GM19238 (cell line): ENCODE measurements at regions not wholly inside any gene's neighbourhood (a gene's known extent, or its start where the extent isn't known, plus 50 kb on each side); places are given as distances from the start of the nearest gene placed in this dataset.

Source experiments
- DNase-seq: peaks from one replicate; pipeline ENCODE4 v3.0.0; 2011; ENCODE audit warnings: low spot score; ENCODE audit not compliant: insufficient read length

DNA sequence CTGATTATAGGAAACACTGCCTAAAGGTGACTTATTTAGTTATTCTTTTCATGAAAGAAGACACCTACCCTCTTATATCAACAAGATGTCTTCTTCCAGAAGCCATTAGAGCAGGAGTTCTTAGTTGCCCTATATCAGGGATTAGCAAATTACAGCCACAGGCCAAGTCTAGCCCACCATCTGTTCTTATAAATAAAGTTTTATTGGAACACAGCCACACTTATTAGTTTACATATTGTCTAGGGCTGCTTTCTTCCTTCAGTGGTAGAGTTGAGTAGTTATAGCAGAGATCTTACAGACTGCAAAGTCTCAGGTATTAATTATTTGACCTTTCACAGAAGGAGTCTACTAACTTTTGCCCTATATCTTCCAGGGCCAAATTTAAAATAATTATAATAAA, 157.2 kb upstream of the NOCT start:
- no peak for DNase-seq

DNA sequence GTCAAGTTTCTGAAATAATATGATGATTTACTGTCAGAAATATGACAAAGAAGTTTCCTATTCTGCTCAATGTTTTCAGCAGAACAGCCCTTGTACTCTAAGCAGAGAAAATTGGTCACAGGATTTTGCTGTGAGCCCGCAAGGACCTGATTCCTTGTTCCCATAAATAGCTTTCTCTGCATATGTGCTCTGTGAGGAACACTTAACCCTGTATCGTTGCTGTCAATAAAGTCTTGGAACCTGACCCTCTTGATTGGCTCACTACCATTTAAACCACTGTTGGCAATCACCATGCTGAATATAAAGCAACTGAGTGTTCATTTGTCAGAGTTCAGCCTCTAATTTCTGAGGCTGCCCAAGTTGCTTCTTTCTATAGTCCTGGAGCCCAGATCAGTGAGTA, 158.2 kb upstream of the NOCT start:
- DNase-seq: no peak

DNA sequence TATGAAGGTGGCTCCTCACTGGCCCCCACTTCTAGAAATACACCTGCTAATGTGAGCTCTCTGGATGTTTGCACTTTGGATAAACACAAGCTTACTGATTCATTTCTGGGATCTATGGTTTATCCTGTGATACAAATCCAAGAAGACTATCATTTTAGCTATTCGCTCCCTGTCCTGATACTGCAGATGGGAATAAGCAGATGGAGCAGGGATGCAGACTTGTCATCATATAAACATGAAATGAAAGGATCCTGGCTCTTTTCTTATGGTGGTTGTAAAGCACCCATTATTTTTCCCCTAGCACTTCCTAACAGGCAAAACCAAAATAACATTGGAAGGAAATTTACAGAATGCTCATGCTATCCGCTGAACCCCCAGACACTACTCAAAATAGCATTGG, 162.9 kb upstream of the NOCT start:
- no peak for DNase-seq

DNA sequence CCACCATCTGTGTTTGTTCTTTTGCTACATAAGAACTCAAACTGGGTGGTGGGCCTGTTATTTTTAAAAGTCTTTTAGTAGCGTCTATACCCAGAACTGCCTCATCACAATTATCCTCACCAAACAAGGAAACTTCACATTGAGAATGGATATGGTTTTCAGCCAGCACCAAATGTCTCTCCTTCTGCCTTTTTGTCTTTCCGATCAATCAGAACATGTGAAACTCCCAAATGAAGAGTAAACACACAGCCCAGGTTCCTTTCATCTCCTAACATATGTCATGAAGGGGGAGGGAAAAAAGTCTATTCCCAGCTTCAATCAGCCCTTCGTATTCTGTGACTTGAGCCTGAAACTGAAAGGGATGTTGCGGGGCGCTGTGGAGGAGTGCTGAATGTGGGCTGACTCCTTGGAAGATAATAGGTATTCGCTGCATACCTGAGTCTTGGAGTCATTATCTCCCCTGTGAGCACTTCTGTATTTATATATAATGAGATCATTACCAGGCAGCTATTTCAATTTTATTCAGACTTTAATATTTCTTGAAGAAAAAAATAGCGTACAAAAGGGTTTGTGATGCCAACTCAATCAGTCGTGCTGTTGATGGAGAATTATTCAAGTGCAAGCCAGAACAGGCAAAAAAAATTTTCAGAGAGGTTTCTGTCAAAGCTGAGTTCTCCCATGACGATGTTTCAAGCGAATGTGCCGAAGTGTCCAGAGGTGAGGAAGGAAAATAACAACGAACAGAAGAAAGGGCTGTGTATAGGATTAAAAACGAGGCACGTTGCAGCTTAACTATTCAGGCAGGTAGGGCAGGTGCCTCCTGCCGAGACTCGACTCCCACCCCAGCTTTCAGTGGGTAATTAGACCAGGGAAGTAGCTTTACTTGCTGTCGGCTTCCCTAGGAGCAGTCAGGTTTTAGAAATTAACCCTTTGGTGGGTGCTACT, 163.9 kb upstream of the NOCT start:
- DNase-seq: no peak

DNA sequence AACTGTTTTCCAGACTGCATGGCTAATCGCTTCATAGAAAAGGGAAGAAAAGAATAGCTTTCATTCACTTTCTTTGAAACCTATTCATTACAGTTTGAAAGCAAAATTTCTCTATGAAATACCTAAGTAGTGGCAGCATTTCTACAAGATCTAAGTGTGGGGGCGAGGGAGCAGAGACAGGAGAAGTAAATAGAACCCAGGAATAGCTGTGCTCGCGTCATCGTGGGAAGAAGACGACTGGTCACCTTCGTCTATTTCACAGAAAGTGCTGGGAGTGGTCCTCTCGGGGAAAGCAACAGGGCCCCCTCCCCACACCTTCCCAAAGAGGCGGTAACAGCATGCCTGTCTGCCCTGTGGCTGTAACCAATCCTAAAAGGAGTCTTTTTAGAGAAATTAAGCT, 169.9 kb upstream of the NOCT start:
- DNase-seq: no peak

DNA sequence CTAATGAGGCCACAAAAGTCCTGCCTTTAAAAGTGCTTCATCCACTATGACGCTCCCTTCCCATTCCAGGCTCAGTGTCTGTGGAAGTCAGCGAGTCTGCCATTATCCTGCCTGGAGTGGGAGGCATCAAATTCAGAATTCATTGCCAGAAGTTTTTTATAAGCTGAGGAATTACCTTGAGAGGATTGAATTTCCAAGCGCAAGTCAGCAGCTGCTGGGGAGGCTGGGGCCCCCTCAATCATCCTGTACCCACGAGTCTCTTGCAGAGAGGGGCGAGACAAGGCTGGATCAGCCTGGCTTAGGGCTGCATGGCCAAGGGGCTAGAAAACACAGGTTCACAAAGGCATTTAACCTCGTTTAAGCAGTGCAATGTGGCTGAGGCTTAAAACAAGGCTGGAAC, 170.5 kb upstream of the NOCT start:
- no peak for DNase-seq

DNA sequence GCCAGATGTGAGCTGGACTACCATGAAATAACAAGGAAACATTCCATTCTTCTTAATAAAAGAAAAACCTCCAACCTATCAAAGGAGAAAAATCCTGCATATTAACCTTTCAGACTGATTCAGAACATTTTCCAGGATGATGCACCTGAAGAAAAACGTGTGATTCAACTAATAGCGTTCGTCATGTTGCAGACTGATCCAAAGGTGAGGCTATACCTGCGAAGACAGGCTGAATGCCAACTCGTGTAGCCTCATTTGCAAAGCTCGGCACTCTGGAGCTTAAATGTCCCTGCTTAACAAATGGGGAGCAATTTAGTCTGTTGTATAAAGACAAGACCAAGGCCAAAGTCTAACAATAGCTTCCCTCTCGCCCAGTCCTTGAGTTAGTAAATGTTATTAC, 172.0 kb upstream of the NOCT start:
- DNase-seq: no peak

DNA sequence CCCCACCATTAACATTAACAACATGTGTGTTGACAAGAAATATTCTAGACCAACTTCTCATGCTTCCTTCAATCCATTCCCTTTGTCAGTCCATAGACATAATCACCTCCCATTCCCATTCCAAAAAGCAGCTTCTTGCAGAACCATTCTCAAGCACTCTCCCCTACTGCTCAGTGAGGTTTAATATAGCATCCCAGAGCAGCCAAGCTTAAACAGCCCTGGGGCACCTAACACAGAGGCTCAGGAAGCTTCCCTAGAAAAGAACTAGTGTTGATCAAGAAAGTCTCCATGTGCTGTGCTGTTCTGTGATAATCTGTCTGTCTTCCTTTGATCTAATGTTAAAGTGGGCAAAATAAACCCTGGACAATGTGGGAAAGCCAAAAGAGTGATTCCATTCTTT, 174.2 kb upstream of the NOCT start:
- no peak for DNase-seq

DNA sequence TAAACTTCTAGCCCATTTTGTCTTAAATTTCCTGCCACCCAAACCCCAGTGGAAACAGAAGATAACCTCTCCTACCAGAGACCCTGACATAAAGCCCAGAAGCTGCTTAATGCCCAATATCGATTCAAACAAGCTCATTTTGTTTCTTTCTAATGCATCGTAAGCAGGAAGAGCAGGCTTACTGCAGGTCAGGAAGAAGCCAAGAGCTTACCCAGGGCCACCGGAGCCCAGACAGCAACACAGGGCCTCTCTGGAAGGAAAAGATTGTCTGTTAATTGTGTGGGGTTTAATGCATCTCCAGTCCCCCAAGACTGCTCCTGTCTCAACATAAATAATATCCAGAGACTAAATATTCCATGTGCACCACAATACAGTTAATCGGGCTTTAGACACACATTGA, 177.3 kb upstream of the NOCT start:
- no peak for DNase-seq

DNA sequence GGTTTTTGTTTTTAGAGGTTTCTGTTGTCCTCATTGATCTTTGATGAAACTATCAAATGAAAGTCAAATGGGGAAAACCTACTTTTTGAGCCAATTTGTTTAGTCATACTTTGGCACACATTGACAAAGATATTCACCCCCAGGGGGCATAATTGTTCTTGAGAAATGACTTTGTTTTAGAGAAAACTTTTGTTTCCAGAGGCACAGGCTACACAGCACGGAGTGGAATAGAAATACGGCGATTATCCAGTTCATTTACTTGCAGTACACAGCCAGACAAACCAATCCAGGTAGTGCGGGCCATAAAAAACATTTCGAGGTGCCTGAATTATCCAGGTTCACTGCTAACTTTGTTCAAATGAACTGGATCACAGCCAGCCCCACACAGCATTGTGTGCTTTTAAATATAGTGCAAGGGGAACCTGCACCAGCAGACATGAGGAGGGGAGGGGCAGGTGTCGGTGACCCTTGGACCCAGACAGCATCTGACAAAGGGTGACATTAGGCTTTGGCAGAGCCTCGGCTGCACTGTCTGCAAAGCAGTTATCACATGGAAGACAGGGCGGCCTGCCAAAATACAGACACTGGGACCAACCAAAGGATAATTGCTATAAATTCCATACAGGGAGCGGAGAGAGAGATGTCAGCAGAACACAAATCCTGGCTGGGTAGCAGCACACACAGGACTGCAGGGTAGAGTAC, 179.6 kb upstream of the NOCT start:
- no peak for DNase-seq

DNA sequence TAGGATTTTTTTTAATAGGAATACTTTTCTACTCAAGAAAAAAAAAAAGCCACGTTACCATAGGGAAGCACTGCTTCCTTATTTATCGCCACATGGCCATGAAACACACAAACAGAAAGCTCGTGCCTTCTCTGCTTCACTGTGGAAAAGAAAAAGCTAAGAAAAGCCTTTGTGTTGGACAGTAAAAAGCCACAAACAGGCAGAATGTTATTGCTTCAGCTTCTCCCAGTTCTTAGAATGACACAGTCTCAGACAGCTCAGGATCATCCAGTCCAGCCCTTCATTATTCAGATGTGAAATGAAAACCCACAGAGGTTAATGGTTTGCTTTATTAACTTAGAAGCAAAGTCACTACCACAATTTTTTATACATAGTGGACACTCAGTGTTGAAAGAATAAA, 181.6 kb upstream of the NOCT start:
- DNase-seq: no peak

DNA sequence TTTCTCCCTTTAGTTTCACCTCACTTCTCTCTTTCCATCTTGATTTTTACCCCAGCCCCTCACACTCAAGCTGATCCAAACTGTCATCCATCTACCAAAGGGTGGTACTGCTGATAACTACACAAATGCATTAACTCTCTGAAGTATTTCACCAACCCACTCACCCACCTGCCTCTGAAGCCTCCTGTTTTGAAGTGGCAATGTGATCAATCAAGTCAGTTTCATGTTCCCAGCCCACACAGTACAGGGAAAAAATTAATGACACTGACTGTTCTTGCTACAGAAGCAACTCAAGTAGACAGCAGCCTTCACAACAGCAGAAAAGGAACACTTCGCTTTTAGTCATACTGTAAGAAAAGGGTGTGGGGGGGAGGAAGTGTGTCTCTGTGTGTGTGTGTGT, 183.0 kb upstream of the NOCT start:
- no peak for DNase-seq

DNA sequence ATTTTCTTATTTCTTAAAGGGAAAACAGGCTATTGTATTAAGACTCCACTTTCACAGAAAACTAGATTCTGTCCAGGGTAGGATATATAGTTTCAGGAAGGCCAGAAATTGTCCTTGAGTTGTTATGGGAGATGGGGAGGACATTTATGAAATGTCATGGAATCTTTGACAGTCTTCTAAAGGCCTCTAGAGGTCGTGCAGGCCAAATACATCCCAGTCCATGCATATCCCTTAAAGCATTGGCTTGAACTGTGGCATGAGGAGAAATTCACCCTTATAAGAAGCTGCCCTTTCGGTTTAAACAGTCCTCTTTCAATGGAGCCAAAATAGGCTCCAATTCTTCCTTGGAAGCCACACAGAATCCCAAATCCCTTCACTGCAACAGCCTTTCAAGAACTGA, 183.6 kb upstream of the NOCT start:
- DNase-seq: no peak

DNA sequence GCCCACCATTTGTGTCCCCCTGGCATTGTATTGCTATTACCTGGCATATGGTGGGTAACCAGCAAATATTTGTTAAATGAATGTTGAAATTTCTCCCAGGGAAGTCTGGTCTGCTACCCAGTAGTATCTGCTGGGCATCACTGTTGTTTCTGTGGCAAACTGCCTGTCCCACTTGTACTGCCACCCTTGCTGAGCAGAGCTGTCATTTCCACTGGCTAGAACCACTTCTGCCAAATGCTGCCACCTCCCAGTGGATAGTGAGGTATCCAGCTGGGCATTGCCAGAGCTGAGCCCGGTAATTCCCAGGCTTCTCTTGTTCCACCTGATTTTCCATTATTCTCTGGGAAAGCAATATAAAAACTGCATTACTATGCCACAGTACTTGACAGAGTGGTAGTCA, 186.7 kb upstream of the NOCT start:
- DNase-seq: no peak

DNA sequence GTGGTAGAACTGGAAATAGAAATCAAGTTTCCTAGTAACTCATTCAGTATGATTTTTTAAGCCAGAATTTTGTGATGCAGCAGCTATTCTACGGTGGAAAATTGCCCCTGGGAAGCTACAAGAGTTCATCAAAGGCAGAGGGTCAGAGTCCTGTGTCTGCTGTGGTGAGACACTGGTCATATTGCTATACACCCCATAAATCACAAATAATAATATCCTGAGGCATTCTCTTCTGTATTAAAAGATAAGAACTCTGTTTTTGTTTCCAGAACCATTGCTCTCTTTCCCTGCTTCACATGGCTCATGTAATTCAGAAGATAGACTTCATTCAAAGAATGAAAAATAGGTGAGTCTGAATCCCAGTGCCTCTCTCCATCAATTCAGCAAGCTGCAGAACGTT, 188.8 kb upstream of the NOCT start:
- DNase-seq: no peak

DNA sequence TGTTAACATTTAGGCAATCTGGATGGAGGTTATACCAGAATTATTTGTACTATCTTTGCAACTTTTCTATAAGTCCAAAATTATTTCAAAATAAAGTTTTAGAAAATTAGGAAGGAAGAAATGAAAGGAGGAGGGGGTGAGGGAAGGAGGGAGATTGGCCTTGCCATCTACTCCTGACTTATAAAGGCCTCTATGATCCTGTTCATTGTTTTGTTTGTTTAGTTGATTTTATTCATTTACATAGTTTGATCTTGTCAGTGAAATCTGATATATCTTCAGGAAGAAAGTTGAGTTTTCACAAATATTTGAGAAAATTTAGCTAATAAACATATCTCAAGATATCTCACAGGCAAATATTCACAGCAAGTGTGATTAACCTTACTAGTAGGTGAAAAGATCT, 189.3 kb upstream of the NOCT start:
- no peak for DNase-seq

DNA sequence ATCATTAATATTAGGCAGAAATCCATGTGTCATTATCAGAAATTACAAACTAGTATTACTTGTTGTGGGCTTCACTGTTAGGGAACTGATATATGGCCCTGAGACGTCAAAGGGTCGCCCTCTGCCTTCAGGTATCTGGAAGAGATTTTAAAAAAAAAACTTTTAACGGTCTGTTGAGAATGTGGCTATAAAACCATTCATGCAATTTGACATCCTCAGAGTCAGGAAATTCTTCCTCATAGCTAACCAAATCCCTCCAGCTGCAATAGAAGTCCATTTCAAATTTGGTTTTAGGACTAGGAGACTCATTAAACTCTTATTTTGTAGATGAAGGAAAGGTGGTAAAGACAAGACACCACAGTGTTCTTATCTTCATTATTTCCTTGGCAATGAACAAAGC, 194.2 kb upstream of the NOCT start:
- no peak for DNase-seq

DNA sequence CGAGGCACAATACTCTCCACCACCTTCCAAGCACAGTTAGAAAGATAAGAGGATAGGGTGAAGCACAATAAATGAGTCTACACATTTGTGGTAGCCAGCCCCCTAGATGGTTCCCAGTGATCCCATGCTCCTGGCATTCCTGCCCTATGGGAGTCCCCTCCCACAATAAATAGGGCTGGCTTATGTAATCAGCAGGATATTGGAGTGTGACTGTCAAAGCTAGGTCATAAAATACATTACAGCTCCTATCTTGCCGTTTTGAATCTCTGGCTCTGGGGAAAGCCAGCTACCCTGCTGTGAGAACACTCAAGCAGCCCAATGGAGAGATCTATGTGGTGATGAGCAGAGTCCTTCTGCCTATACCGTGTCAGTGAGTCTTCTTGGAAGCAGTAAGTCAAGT, 198.7 kb upstream of the NOCT start:
- DNase-seq: no peak

DNA sequence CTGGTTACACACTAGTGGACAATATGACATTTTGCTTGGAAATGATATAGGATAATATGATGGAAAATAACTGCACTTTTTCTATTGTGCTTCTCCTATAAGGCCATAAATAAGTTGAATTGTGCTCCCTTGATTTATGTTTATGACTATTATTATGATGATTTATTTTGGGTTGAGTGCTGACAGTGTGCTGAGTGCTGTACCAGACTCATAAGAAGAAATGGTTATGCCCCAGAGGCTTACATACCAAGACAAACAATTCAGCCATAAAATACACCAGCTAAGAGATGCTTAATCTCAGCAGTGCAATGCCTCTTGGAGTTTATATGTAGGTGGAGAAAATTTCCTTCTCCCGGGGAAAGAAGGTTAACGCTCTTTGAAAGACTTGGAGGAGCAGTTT, 199.8 kb upstream of the NOCT start:
- no peak for DNase-seq

DNA sequence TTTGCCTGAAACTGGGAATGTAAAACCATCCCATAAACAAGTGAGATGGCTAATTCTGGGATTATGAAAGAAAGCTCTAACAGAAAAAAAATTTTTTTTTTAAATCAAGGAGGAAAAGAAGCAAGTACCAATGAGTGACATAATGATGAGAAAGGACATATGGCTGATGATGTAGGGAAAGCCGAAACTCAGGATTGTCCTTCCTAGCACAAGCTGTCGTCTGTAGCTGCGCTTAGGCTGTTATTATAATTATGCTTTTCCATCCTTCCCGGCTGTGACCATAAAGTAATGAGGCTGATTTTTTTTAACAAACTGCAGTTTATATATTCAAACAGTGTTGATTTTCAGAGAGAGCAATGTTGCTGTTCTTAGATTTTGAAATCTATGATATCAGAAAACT, 209.8 kb upstream of the NOCT start:
- no peak for DNase-seq

DNA sequence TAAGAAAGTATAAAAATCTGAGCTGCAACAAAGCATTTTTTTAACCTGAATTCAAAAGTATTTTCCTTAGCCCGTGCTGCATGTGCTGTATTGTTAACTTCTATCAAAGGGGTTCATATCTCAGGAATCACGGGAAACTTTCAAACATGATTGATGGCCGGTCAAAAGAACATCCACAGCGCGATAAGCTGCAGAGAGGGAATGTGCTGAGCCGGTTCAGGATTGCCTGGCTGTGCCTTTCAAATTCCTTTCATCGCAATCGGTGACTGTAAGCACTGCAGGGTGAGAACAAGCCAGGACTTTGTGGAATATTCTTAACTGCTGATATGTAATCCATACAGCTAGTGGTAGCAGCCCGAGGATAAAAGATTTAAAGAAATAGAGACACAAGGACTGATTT, 210.9 kb upstream of the NOCT start:
- DNase-seq: no peak

DNA sequence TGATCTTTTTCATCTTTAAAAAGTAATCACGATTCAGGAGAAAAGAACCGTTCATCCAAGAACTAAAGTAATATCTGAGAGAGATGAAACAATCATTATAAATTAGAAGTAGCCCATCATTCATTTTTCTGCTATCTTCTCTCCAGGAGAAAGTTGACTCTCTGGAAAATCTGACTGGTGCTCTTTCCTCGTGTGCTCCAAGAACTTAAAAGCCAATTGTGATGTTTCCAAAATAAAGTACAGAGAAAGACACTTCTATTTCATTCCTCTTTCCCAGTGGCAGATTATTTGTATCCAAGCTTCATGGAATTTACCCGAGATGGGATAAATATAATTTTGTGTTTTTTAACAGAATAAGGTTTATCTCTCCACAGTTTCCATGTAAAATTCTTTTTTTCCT, 212.5 kb upstream of the NOCT start:
- no peak for DNase-seq

DNA sequence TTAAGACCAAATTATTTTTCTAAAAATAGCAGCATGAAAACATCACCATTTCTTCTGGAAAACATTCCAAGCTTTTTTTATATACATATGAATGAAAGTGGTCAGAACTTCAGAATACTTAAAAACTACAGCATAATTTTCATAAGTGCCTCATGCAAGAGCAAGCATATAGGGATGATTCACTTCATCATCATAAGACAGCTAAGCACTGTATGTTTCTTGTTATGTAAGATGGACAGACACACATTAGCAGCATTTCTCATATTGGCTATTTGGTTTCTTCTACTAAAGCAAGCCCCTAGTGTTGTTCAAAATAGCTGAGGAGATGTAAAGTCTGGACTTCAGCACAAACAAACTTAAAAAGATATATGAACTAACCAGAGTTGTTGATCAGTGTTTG, 213.1 kb upstream of the NOCT start:
- DNase-seq: no peak
